Stimulated activated CD8-positive, alpha-beta memory T cell treated with anti-CD3 and anti-CD28 coated beads, Interleukin-12 subunit alpha, Interleukin-12 subunit beta, amount 100 ng/mL, for 1 hour (primary cell): ENCODE measurements at regions not wholly inside any gene's neighbourhood (a gene's known extent, or its start where the extent isn't known, plus 50 kb on each side); places are given as distances from the start of the nearest gene placed in this dataset.

Experiments used
- DNase-seq: peaks from one replicate; pipeline ENCODE4 v3.0.0-alpha.2; 2020; ENCODE audit warnings: low read depth

- no peak for DNase-seq
Measured at GRCh38 chr6:156725712-156726111, 51.5 kb upstream of the ARID1B start.

GRCh38 chr6:156720691-156721685, 56.2 kb upstream of the ARID1B start:
- no peak for DNase-seq

GRCh38 chr6:156719720-156720563, 57.2 kb upstream of the ARID1B start:
- peak; percentile 37 for DNase-seq

GRCh38 chr6:156719395-156719719, 57.8 kb upstream of the ARID1B start:
- no peak for DNase-seq

- no peak for DNase-seq
Measured at GRCh38 chr6:156718647-156719394, 58.4 kb upstream of the ARID1B start.

GRCh38 chr6:156717542-156717941, 59.6 kb upstream of the ARID1B start:
- no peak for DNase-seq

GRCh38 chr6:156715839-156716238, 61.3 kb upstream of the ARID1B start:
- no peak for DNase-seq

- no peak for DNase-seq
Measured at GRCh38 chr6:156713548-156713947, 63.6 kb upstream of the ARID1B start.

GRCh38 chr6:156710479-156710878, 66.7 kb upstream of the ARID1B start:
- DNase-seq: no peak

GRCh38 chr6:156707818-156708217, 69.4 kb upstream of the ARID1B start:
- DNase-seq: no peak

GRCh38 chr6:156703719-156704118, 73.5 kb upstream of the ARID1B start:
- no peak for DNase-seq

GRCh38 chr6:156701966-156702365, 75.2 kb upstream of the ARID1B start:
- DNase-seq: no peak

- DNase-seq: no peak
Measured at GRCh38 chr6:156700440-156701057, 76.6 kb upstream of the ARID1B start.

- no peak for DNase-seq
Measured at GRCh38 chr6:156699935-156700334, 77.2 kb upstream of the ARID1B start.

GRCh38 chr6:156699017-156699421, 78.2 kb upstream of the ARID1B start:
- no peak for DNase-seq

GRCh38 chr6:156698239-156699016, 78.8 kb upstream of the ARID1B start:
- no peak for DNase-seq

- no peak for DNase-seq
Measured at GRCh38 chr6:156697225-156697830, 79.8 kb upstream of the ARID1B start.

- DNase-seq: no peak
Measured at GRCh38 chr6:156695742-156696141, 81.4 kb upstream of the ARID1B start.

GRCh38 chr6:156694679-156695078, 82.5 kb upstream of the ARID1B start:
- DNase-seq: no peak

- no peak for DNase-seq
Measured at GRCh38 chr6:156691018-156691417, 86.2 kb upstream of the ARID1B start.

- DNase-seq: no peak
Measured at GRCh38 chr6:156689656-156690055, 87.5 kb upstream of the ARID1B start.
